ENCODE measurements at regions not wholly inside any gene's neighbourhood (a gene's known extent, or its start where the extent isn't known, plus 50 kb on each side); places are given as distances from the start of the nearest gene placed in this dataset.

DNA sequence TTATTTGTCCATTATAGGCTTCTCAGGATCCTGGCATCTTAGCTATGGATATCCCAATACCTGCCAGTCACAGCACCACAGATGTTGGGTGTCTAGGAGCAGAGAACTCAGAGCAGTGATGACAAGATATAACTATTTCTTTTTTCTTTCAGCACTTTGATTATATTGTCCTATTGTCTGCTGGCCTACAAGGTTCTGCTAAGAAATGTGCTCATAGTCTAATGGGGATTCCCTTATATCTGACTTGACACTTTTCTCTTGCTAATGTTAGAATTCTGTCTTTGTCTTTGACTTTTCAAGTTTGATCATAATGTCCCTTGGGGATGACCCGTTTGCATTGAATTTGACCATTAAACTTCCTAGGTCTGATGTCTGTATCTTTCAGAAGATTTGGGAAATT is 270.4 kb downstream of the OGFRL1 start:
- TF ChIP-seq, protein P1, sequence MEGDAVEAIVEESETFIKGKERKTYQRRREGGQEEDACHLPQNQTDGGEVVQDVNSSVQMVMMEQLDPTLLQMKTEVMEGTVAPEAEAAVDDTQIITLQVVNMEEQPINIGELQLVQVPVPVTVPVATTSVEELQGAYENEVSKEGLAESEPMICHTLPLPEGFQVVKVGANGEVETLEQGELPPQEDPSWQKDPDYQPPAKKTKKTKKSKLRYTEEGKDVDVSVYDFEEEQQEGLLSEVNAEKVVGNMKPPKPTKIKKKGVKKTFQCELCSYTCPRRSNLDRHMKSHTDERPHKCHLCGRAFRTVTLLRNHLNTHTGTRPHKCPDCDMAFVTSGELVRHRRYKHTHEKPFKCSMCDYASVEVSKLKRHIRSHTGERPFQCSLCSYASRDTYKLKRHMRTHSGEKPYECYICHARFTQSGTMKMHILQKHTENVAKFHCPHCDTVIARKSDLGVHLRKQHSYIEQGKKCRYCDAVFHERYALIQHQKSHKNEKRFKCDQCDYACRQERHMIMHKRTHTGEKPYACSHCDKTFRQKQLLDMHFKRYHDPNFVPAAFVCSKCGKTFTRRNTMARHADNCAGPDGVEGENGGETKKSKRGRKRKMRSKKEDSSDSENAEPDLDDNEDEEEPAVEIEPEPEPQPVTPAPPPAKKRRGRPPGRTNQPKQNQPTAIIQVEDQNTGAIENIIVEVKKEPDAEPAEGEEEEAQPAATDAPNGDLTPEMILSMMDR (IDR thresholded peaks at IDR 0.05), result no peak
- TF ChIP-seq POLR2A (IDR thresholded peaks at IDR 0.05) (no peak), POLR2AphosphoS5 (IDR thresholded peaks at IDR 0.05) (no peak)

All from breast epithelium (tissue), 3 donors.